Effector memory CD4-positive, alpha-beta T cell (primary cell): ENCODE measurements at regions not wholly inside any gene's neighbourhood (a gene's known extent, or its start where the extent isn't known, plus 50 kb on each side); places are given as distances from the start of the nearest gene placed in this dataset.

Source experiments
- DNase-seq, 3 donors: peaks; one replicate each; pipeline ENCODE4 v3.0.0-alpha.2; 2020
- H3K27ac ChIP-seq: 2 replicates; pipeline ENCODE4 v1.7.0; 2013; ENCODE audit warnings: mild to moderate bottlenecking, low read length, moderate library complexity; ENCODE audit not compliant: insufficient read depth, poor library complexity, severe bottlenecking
- H3K27me3 ChIP-seq: replicated peaks from 2 replicates; pipeline ENCODE4 v1.7.0; 2013; ENCODE audit warnings: mild to moderate bottlenecking, low read length; ENCODE audit not compliant: insufficient read depth, control insufficient read depth, poor library complexity, severe bottlenecking
- H3K36me3 ChIP-seq: 2 replicates; pipeline ENCODE4 v1.7.0; 2013; ENCODE audit warnings: mild to moderate bottlenecking, low read length, moderate library complexity; ENCODE audit not compliant: control insufficient read depth, insufficient read depth
- H3K4me1 ChIP-seq: 2 replicates; pipeline ENCODE4 v1.7.0; 2013; ENCODE audit warnings: low read length, mild to moderate bottlenecking; ENCODE audit not compliant: control insufficient read depth, insufficient read depth, poor library complexity, severe bottlenecking
- H3K4me3 ChIP-seq: 2 replicates; pipeline ENCODE4 v1.7.0; 2013; ENCODE audit warnings: low read length, low read depth, mild to moderate bottlenecking; ENCODE audit not compliant: insufficient read depth, poor library complexity, severe bottlenecking
- H3K9me3 ChIP-seq: 2 replicates; pipeline ENCODE4 v1.7.0; 2013; ENCODE audit warnings: mild to moderate bottlenecking, low read length, moderate library complexity; ENCODE audit not compliant: control insufficient read depth

DNA sequence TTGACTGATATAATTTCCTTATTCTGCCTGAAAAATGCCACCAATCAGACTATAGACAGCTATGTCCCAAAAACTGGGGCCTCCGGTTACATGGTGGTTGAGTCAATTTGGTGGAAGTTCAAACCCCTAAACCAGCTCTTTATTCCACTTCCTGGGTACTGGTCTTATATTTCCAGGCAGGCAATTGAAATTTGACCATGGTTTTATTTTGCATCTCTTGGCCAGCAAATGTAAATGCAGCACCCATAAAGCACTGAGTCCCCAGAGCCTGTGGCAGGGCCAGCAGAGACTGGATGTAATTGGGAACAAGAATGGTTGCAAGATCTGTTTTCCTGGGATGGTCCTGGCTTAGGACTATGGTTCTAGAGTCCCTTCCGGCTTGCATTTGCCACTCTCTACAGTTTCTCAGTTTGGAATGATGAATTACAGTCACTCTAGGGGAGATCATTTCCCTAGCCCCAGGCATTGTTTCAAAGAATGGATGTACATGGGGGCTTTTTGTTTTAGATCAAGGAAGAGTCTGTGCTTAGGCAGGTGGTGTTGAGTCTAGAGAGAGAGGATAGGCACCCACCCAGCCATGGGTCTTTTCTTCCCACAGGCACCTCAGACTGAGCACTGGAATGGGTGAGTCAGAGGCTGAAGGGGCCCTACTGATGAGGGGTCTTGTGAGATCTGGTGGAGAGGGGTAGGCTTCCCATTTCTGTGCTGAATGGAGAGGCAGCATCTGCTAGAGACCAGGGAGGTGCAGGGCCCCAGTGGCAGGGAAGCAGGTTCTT lies 108.4 kb upstream of the CDC42EP3 start:
- H3K4me1 ChIP-seq = no peaks in the 10 kb centered on the region
- no peak for DNase-seq
- no peaks in the 10 kb centered on the region for H3K27me3 ChIP-seq
- no peaks in the 10 kb centered on the region for H3K36me3 ChIP-seq
- no peak overlapping the region for H3K27ac ChIP-seq
- H3K4me3 ChIP-seq = no peak overlapping the region
- no peaks in the 10 kb centered on the region for H3K9me3 ChIP-seq

DNA sequence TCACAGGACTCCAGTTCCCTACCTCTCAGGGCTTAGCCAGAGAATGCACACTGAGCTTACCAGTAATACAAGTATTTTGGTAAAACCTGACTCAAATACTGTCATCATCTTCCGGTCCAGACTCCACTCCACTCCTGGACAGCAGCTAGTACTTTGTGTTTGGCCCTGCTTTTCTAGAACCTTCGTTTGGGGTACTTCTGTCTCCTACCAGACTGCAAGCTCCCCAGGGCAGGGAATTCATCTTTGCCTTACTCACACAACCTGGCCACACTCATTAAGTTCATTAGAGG lies 108.9 kb upstream of the CDC42EP3 start:
- no peaks in the 10 kb centered on the region for H3K27me3 ChIP-seq
- H3K4me3 ChIP-seq = no peak overlapping the region
- no peaks in the 10 kb centered on the region for H3K9me3 ChIP-seq
- H3K36me3 ChIP-seq = no peaks in the 10 kb centered on the region
- H3K27ac ChIP-seq = no peak overlapping the region
- no peak for DNase-seq
- H3K4me1 ChIP-seq = no peaks in the 10 kb centered on the region

DNA sequence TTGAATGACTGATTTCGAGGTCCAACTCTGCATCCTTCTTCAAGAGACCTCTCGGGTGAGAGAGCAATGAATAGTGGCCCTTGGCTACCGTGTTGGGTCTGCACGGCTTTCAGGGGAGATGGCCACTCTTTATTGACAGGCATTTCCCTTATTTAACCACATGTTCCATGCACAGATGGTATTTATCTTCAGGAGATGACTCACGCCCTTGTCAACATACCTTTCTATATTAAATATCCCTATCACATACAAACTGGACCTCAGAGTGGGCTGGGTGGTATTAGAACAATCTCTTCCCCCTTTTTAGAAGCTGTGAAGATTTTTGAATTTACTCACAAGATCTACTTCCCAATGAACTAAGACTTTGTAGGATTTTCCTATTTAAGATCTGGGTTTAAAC lies 109.6 kb upstream of the CDC42EP3 start:
- Histone ChIP-seq H3K36me3 (no peaks in the 10 kb centered on the region), H3K9me3 (no peaks in the 10 kb centered on the region), H3K4me3 (no peak overlapping the region), H3K27ac (no peak overlapping the region), H3K4me1 (no peaks in the 10 kb centered on the region), H3K27me3 (no peaks in the 10 kb centered on the region)
- no peak for DNase-seq

DNA sequence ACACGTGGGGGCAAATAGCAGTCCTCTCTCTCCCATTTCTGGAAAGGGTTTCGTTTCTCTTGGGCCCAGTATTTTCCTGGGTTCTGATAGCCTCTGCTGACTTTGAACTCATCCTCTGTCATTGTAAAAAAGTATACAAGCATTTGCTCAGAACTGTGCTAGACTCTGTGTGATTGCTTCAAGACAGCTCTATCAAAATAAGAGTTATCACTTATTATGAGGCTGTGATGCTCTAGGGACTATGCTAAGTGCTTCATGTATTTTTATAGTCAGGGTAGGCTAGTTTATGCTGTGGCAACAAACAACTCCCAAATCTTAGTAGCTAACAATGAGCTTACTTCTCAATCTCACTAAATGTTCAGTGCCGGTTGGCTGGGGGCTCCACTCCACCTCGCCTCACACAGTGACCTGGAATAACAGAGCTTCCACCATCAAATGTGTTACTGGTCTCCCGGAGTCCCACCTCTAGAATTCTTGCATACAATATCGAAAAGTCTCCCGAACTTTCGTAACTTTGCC lies 110.8 kb upstream of the CDC42EP3 start:
- Histone ChIP-seq H3K4me3 (no peak overlapping the region), H3K36me3 (no peaks in the 10 kb centered on the region), H3K27ac (no peak overlapping the region), H3K4me1 (no peaks in the 10 kb centered on the region), H3K9me3 (no peaks in the 10 kb centered on the region), H3K27me3 (no peaks in the 10 kb centered on the region)
- DNase-seq = no peak

DNA sequence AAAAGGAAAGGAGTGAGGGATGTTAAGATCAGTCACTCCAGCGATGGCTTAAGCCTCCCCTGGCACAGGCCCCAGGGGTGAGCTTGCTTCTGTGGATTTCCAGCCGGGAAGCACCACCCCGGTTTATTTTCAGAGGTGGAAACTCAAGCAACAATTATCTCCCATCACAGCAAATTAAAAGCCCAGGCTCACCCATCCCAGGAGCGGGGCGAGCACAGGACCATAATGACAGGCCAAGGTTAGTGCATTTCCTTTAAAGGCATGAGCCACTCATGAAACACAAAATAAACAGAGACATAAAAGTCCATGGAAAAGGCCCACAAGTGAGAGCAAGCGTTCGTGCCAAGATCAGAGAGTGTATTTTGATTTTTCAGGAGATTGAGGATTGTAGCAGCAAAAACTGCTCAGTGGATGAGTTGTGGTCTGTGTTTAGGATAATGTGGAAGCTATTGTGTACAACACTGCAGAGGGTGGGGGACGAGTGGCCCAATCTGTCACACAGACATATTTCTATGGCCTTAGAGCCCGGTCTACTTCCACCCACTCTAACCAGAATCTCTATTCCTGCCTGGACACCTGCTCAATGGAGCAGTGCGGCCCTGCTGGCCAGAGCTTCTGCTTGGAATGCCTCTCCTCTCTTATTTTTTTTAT lies 111.4 kb upstream of the CDC42EP3 start:
- H3K9me3 ChIP-seq = no peaks in the 10 kb centered on the region
- H3K4me1 ChIP-seq = no peaks in the 10 kb centered on the region
- H3K4me3 ChIP-seq = no peak overlapping the region
- no peaks in the 10 kb centered on the region for H3K36me3 ChIP-seq
- DNase-seq = no peak
- no peaks in the 10 kb centered on the region for H3K27me3 ChIP-seq
- H3K27ac ChIP-seq = no peak overlapping the region

DNA sequence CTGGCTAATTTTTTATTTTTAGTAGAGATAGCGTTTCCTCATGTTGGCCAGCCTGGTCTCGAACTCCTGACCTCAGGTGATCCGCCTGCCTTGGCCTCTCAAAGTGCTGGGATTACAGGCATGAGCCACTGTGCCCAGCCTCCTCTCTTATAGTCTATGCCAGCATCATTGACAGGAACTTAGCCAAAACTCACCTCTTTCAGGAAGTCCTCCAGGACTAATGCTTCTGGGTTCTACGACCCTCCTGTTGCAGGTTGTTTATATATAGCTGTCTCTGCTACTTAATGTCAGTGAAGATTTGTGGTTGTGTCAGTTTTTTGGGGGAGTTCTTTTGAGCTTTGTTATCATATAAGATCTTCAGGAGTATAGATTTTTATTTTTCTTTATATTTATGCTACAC lies 112.1 kb upstream of the CDC42EP3 start:
- Histone ChIP-seq H3K27ac (no peak overlapping the region), H3K9me3 (no peaks in the 10 kb centered on the region), H3K27me3 (no peaks in the 10 kb centered on the region), H3K36me3 (no peaks in the 10 kb centered on the region), H3K4me3 (no peak overlapping the region), H3K4me1 (no peaks in the 10 kb centered on the region)
- DNase-seq = no peak

DNA sequence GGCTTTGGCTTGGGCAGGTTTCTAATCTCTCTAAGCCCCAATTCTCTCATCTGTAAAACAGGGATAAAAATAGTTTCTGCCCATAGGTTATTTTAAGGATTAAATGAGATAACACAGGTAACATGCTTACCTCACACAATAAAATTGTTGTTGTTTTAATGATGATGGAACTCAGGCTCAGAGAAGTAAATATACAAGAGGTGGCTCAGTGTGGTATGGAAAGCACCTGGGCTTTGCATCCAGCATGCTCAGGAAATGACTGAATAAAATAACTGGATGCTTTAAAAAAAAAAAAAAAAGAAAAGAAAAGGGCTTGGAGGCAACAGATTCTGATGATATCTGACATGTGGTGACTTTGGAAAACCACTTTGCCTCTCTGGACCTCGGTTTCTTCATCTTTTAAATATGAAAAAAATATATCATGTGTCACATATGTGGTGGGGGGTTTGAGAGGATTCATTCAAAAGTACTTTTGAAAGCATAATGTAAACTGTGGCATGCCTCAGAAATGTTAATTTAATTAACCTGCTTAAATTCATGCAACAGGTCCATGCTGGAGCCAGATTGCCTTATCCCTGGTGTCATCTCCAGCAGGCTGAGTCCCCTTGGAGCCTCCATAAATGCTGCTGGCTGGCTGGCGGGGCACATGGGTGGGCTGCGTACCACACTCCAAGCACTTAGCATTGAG lies 112.8 kb upstream of the CDC42EP3 start:
- H3K27me3 ChIP-seq = no peaks in the 10 kb centered on the region
- H3K9me3 ChIP-seq = no peaks in the 10 kb centered on the region
- DNase-seq = no peak
- no peak overlapping the region for H3K27ac ChIP-seq
- H3K4me3 ChIP-seq = no peak overlapping the region
- no peaks in the 10 kb centered on the region for H3K4me1 ChIP-seq
- H3K36me3 ChIP-seq = no peaks in the 10 kb centered on the region

DNA sequence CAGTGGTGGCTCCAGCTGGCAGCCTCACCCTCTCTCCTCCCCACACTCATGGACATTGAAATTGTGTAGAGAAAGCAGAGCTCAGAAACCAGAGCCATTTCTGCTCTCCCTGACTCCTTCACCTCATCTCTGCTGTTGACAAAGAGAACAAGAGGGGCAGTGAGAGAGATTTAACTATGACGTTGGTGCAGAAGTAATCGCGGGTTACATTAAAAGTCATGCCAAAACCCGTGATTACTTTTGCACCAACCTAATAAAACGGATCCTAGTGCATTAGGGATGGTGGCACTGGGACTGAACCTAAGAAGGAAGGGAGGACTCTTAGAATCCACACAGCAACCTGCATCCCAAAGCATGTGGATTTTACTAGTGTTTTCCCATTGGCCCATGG lies 113.3 kb upstream of the CDC42EP3 start:
- no peaks in the 10 kb centered on the region for H3K27me3 ChIP-seq
- no peak overlapping the region for H3K27ac ChIP-seq
- no peaks in the 10 kb centered on the region for H3K9me3 ChIP-seq
- H3K36me3 ChIP-seq = no peaks in the 10 kb centered on the region
- no peak for DNase-seq
- no peaks in the 10 kb centered on the region for H3K4me1 ChIP-seq
- no peak overlapping the region for H3K4me3 ChIP-seq

DNA sequence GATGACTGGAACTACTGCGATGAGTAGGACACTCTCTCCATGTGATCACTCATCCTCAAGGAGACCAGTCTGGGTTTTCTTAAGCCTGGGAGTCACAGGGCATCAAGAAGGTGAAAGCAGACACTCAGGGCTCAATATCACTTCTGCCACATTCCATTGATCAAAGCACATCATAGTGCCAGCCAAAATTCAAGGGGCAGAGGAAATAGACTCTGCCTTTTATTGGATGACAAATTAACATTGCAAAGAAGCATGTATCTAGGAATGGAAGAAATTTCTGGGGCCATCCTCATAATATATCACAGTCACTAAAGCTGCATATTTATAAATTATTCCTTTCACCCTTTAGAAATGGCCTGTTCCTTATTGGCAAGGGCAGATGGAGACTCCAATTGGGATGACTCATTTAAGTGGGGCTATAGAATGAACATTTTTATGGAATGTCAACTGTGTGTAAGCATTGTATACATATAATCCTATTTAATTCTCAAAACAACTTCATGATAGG lies 114.8 kb upstream of the CDC42EP3 start:
- Histone ChIP-seq H3K4me3 (no peak overlapping the region), H3K27me3 (no peaks in the 10 kb centered on the region), H3K9me3 (no peaks in the 10 kb centered on the region), H3K4me1 (no peaks in the 10 kb centered on the region), H3K27ac (no peak overlapping the region), H3K36me3 (no peaks in the 10 kb centered on the region)
- no peak for DNase-seq

DNA sequence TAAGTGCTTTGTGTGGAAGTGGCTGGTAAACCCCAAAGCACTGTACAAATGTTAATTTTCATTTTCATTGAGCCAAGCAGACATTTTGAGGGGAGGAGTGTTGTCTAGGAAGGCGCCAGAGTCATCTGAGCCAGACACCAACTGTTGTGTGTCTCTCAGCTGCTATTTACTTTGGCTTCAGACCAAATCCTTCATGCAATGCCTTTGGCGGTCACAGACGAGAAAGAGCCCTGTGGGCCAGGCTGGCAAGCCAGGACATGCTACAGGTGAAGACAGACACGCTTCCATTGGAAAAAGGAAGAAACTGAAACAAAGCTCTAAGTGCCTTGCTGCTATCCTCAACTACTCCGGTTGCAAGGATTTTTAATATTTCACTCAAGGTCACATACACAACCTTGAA lies 115.4 kb upstream of the CDC42EP3 start:
- Histone ChIP-seq H3K9me3 (no peaks in the 10 kb centered on the region), H3K27ac (no peak overlapping the region), H3K36me3 (no peaks in the 10 kb centered on the region), H3K4me3 (no peak overlapping the region), H3K4me1 (no peaks in the 10 kb centered on the region), H3K27me3 (no peaks in the 10 kb centered on the region)
- DNase-seq = no peak
